ENCODE measurements at regions not wholly inside any gene's neighbourhood (a gene's known extent, or its start where the extent isn't known, plus 50 kb on each side); places are given as distances from the start of the nearest gene placed in this dataset.

- no peak for TF ChIP-seq POLR2A (IDR thresholded peaks at IDR 0.05)
- TF ChIP-seq, protein P1, sequence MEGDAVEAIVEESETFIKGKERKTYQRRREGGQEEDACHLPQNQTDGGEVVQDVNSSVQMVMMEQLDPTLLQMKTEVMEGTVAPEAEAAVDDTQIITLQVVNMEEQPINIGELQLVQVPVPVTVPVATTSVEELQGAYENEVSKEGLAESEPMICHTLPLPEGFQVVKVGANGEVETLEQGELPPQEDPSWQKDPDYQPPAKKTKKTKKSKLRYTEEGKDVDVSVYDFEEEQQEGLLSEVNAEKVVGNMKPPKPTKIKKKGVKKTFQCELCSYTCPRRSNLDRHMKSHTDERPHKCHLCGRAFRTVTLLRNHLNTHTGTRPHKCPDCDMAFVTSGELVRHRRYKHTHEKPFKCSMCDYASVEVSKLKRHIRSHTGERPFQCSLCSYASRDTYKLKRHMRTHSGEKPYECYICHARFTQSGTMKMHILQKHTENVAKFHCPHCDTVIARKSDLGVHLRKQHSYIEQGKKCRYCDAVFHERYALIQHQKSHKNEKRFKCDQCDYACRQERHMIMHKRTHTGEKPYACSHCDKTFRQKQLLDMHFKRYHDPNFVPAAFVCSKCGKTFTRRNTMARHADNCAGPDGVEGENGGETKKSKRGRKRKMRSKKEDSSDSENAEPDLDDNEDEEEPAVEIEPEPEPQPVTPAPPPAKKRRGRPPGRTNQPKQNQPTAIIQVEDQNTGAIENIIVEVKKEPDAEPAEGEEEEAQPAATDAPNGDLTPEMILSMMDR (IDR thresholded peaks at IDR 0.05) = no peak
Observed at GRCh38 chr7:46775776-46776175, 806.1 kb downstream of the TNS3 start.
